Endothelial cell (in vitro differentiated cells): ENCODE measurements at regions not wholly inside any gene's neighbourhood (a gene's known extent, or its start where the extent isn't known, plus 50 kb on each side); places are given as distances from the start of the nearest gene placed in this dataset.

Experiments
- DNase-seq: peaks from one replicate; pipeline ENCODE4 v3.0.0; 2021; ENCODE audit warnings: low spot score
- H3K27ac Mint-ChIP-seq: one replicate; pipeline ENCODE4 v1.8.0; 2021; ENCODE audit warnings: mixed read lengths, inconsistent platforms; ENCODE audit not compliant: unreplicated experiment
- H3K27me3 Mint-ChIP-seq: one replicate; pipeline ENCODE4 v1.8.0; 2021; ENCODE audit warnings: mild to moderate bottlenecking, moderate library complexity, mixed read lengths, inconsistent platforms; ENCODE audit not compliant: unreplicated experiment
- H3K36me3 Mint-ChIP-seq: one replicate; pipeline ENCODE4 v1.8.0; 2021; ENCODE audit warnings: mild to moderate bottlenecking, low read depth, mixed read lengths, inconsistent platforms; ENCODE audit not compliant: unreplicated experiment
- H3K4me1 Mint-ChIP-seq: one replicate; pipeline ENCODE4 v1.8.0; 2021; ENCODE audit warnings: mild to moderate bottlenecking, mixed read lengths, inconsistent platforms; ENCODE audit not compliant: unreplicated experiment
- H3K4me3 Mint-ChIP-seq: one replicate; pipeline ENCODE4 v1.8.0; 2021; ENCODE audit warnings: mild to moderate bottlenecking, mixed read lengths, inconsistent platforms; ENCODE audit not compliant: unreplicated experiment
- H3K9me3 Mint-ChIP-seq: one replicate; pipeline ENCODE4 v1.8.0; 2021; ENCODE audit warnings: mixed read lengths, inconsistent platforms; ENCODE audit not compliant: unreplicated experiment
- TF ChIP-seq, protein P1 (sequence below): fragments of 200-600 bp; sonication (generic); IDR thresholded peaks from one replicate; pipeline ENCODE4 v1.5.0; 2021; ENCODE audit warnings: antibody characterized with exemption; ENCODE audit not compliant: unreplicated experiment

DNA sequence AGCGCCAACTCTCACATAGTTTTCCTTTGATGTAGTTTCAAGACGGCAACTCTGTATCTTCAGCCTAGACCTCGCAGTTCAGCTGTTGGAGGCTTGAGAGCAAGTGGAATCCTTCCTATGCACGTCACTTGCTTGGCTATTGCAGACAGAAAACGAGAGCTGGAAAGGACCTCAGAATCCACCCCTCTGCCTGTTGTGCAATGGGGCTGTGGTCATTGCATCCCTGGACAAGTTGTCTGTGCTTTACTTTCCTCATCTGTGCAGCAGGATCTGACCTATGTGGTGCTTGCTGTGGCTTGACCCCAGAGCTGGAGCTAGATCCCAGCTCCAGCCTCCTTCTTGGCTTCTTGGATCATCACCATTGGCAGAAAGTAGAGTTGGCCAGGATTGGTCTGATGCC lies 50.0 kb upstream of the IGSF21 start:
- Mint-ChIP-seq H3K27me3 (peaks cover 2% of the 10 kb centered on the region), H3K4me1 (no peaks in the 10 kb centered on the region), H3K27ac (no peak overlapping the region), H3K4me3 (no peak overlapping the region), H3K36me3 (no peaks in the 10 kb centered on the region), H3K9me3 (no peaks in the 10 kb centered on the region)
- TF ChIP-seq, protein P1, sequence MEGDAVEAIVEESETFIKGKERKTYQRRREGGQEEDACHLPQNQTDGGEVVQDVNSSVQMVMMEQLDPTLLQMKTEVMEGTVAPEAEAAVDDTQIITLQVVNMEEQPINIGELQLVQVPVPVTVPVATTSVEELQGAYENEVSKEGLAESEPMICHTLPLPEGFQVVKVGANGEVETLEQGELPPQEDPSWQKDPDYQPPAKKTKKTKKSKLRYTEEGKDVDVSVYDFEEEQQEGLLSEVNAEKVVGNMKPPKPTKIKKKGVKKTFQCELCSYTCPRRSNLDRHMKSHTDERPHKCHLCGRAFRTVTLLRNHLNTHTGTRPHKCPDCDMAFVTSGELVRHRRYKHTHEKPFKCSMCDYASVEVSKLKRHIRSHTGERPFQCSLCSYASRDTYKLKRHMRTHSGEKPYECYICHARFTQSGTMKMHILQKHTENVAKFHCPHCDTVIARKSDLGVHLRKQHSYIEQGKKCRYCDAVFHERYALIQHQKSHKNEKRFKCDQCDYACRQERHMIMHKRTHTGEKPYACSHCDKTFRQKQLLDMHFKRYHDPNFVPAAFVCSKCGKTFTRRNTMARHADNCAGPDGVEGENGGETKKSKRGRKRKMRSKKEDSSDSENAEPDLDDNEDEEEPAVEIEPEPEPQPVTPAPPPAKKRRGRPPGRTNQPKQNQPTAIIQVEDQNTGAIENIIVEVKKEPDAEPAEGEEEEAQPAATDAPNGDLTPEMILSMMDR: no peak
- no peak for DNase-seq
